ENCODE measurements at regions not wholly inside any gene's neighbourhood (a gene's known extent, or its start where the extent isn't known, plus 50 kb on each side); places are given as distances from the start of the nearest gene placed in this dataset.

GRCh38 chr1:58310881-58311280 is 235.6 kb downstream of the OMA1 start:
- DNase-seq (ENCODE audit: low read depth in 2 of 2) = no peak

- DNase-seq (ENCODE audit: low read depth in 2 of 2) = no peak
Observed at GRCh38 chr1:58310469-58310868, 236.1 kb downstream of the OMA1 start.

GRCh38 chr1:58308206-58308605 is 238.3 kb downstream of the OMA1 start:
- DNase-seq (ENCODE audit: low read depth in 2 of 2) = no peak

GRCh38 chr1:58307431-58307830 is 239.1 kb downstream of the OMA1 start:
- no peak for DNase-seq (ENCODE audit: low read depth in 2 of 2)

GRCh38 chr1:58305622-58306021 is 240.9 kb downstream of the OMA1 start:
- no peak for DNase-seq (ENCODE audit: low read depth in 2 of 2)

- no peak for DNase-seq (ENCODE audit: low read depth in 2 of 2)
Observed at GRCh38 chr1:58304346-58304975, 242.1 kb downstream of the OMA1 start.

- no peak for DNase-seq (ENCODE audit: low read depth in 2 of 2)
Observed at GRCh38 chr1:58303841-58304240, 242.7 kb downstream of the OMA1 start.

- DNase-seq (ENCODE audit: low read depth in 2 of 2) = no peak
Observed at GRCh38 chr1:58293388-58293787, 253.1 kb downstream of the OMA1 start.

GRCh38 chr1:58290685-58291372 is 255.7 kb downstream of the OMA1 start:
- DNase-seq (ENCODE audit: low read depth in 2 of 2) = no peak

GRCh38 chr1:58288624-58289142 is 257.8 kb downstream of the OMA1 start:
- no peak for DNase-seq (ENCODE audit: low read depth in 2 of 2)

GRCh38 chr1:58287894-58288623 is 258.5 kb downstream of the OMA1 start:
- DNase-seq (ENCODE audit: low read depth in 2 of 2) = no peak

- no peak for DNase-seq (ENCODE audit: low read depth in 2 of 2)
Observed at GRCh38 chr1:58284225-58284510, 262.4 kb downstream of the OMA1 start.

GRCh38 chr1:58283388-58284224 is 262.9 kb downstream of the OMA1 start:
- DNase-seq (ENCODE audit: low read depth in 2 of 2) = no peak

- DNase-seq (ENCODE audit: low read depth in 2 of 2) = no peak
Observed at GRCh38 chr1:58282623-58283387, 263.7 kb downstream of the OMA1 start.

GRCh38 chr1:58266242-58266641 is 280.3 kb downstream of the OMA1 start:
- DNase-seq (ENCODE audit: low read depth in 2 of 2) = no peak

- no peak for DNase-seq (ENCODE audit: low read depth in 2 of 2)
Observed at GRCh38 chr1:58264462-58264861, 282.1 kb downstream of the OMA1 start.

- no peak for DNase-seq (ENCODE audit: low read depth in 2 of 2)
Observed at GRCh38 chr1:58262702-58263101, 283.8 kb downstream of the OMA1 start.

- no peak for DNase-seq (ENCODE audit: low read depth in 2 of 2)
Observed at GRCh38 chr1:58258082-58258481, 288.4 kb downstream of the OMA1 start.

GRCh38 chr1:58257003-58257402 is 289.5 kb downstream of the OMA1 start:
- no peak for DNase-seq (ENCODE audit: low read depth in 2 of 2)

GRCh38 chr1:58256546-58256945 is 290.0 kb downstream of the OMA1 start:
- no peak for DNase-seq (ENCODE audit: low read depth in 2 of 2)

- no peak for DNase-seq (ENCODE audit: low read depth in 2 of 2)
Observed at GRCh38 chr1:58256041-58256440, 290.5 kb downstream of the OMA1 start.
